SKM-1 (cell line): ENCODE measurements at regions not wholly inside any gene's neighbourhood (a gene's known extent, or its start where the extent isn't known, plus 50 kb on each side); places are given as distances from the start of the nearest gene placed in this dataset.
A peak's percentile ranks its signal among the peaks of the same experiment; 100 is the strongest.

ENCODE experiments used
- DNase-seq: peaks from one replicate; lab custom pipeline; 2025; ENCODE audit not compliant: unreplicated experiment; lab: John Stamatoyannopoulos, UW

GRCh38 chr5:60340326-60340725 lies 359.6 kb downstream of the DEPDC1B start:
- no peak for DNase-seq

GRCh38 chr5:60339691-60340201 lies 360.2 kb downstream of the DEPDC1B start:
- no peak for DNase-seq

GRCh38 chr5:60338846-60339245 lies 361.1 kb downstream of the DEPDC1B start:
- DNase-seq: no peak

- DNase-seq: no peak
Measured at GRCh38 chr5:60336491-60336890, 363.5 kb downstream of the DEPDC1B start.

- no peak for DNase-seq
Measured at GRCh38 chr5:60335913-60336312, 364.1 kb downstream of the DEPDC1B start.

- no peak for DNase-seq
Measured at GRCh38 chr5:60334281-60334713, 365.7 kb downstream of the DEPDC1B start.

- DNase-seq: no peak
Measured at GRCh38 chr5:60333005-60333571, 366.9 kb downstream of the DEPDC1B start.

- DNase-seq: no peak
Measured at GRCh38 chr5:60332244-60333004, 367.5 kb downstream of the DEPDC1B start.

- DNase-seq: no peak
Measured at GRCh38 chr5:60330236-60330635, 369.7 kb downstream of the DEPDC1B start.

GRCh38 chr5:60325870-60326269 lies 374.1 kb downstream of the DEPDC1B start:
- no peak for DNase-seq

GRCh38 chr5:60323596-60323995 lies 376.4 kb downstream of the DEPDC1B start:
- no peak for DNase-seq

GRCh38 chr5:60312098-60312497 lies 387.9 kb downstream of the DEPDC1B start:
- DNase-seq: no peak

- DNase-seq: no peak
Measured at GRCh38 chr5:60299944-60300343, 400.0 kb downstream of the DEPDC1B start.

GRCh38 chr5:60297658-60298057 lies 402.3 kb downstream of the DEPDC1B start:
- DNase-seq: no peak

GRCh38 chr5:60295423-60295822 lies 401.9 kb upstream of the PDE4D start:
- no peak for DNase-seq

- DNase-seq: no peak
Measured at GRCh38 chr5:60293518-60293917, 400.0 kb upstream of the PDE4D start.

- DNase-seq: peak; percentile 88
Measured at GRCh38 chr5:60287174-60287771, 393.7 kb upstream of the PDE4D start.

- no peak for DNase-seq
Measured at GRCh38 chr5:60285910-60286309, 392.4 kb upstream of the PDE4D start.

GRCh38 chr5:60280943-60281342 lies 387.4 kb upstream of the PDE4D start:
- no peak for DNase-seq

- DNase-seq: no peak
Measured at GRCh38 chr5:60277941-60278340, 384.4 kb upstream of the PDE4D start.

- no peak for DNase-seq
Measured at GRCh38 chr5:60274747-60275146, 381.2 kb upstream of the PDE4D start.

- DNase-seq: no peak
Measured at GRCh38 chr5:60271517-60271916, 378.0 kb upstream of the PDE4D start.
